Fibroblast of lung (primary cell): ENCODE measurements at regions not wholly inside any gene's neighbourhood (a gene's known extent, or its start where the extent isn't known, plus 50 kb on each side); places are given as distances from the start of the nearest gene placed in this dataset.

ENCODE experiments used
- EZH2 ChIP-seq: IDR thresholded peaks from 2 replicates; pipeline ENCODE4 v1.5.1; 2012; ENCODE audit warnings: low read length, control low read depth, mild to moderate bottlenecking; ENCODE audit errors: missing control alignments
- TF ChIP-seq, protein P1 (sequence below), 2 donors: IDR thresholded peaks in 1 of 2; conservative IDR thresholded peaks in 1 of 2; 1 replicate in 1 of 2; 2 replicates in 1 of 2; pipeline ENCODE4 v1.5.1; 2011 to 2012; ENCODE audit warnings: low read length in 2 of 2, control low read depth in 1 of 2, inconsistent platforms in 1 of 2, low read depth in 1 of 2, mild to moderate bottlenecking in 1 of 2

- TF ChIP-seq, protein P1, sequence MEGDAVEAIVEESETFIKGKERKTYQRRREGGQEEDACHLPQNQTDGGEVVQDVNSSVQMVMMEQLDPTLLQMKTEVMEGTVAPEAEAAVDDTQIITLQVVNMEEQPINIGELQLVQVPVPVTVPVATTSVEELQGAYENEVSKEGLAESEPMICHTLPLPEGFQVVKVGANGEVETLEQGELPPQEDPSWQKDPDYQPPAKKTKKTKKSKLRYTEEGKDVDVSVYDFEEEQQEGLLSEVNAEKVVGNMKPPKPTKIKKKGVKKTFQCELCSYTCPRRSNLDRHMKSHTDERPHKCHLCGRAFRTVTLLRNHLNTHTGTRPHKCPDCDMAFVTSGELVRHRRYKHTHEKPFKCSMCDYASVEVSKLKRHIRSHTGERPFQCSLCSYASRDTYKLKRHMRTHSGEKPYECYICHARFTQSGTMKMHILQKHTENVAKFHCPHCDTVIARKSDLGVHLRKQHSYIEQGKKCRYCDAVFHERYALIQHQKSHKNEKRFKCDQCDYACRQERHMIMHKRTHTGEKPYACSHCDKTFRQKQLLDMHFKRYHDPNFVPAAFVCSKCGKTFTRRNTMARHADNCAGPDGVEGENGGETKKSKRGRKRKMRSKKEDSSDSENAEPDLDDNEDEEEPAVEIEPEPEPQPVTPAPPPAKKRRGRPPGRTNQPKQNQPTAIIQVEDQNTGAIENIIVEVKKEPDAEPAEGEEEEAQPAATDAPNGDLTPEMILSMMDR (conservative IDR thresholded peaks at IDR 0.05 in 1 of 2, IDR thresholded peaks at IDR 0.05 in 1 of 2; ENCODE audit: low read depth in 1 of 2, low read length in 2 of 2): no peak
- no peak for TF ChIP-seq EZH2
Observed at GRCh38 chr16:76943921-76944320, 247.1 kb upstream of the MON1B start.
